PC-3 (cell line): ENCODE measurements at regions not wholly inside any gene's neighbourhood (a gene's known extent, or its start where the extent isn't known, plus 50 kb on each side); places are given as distances from the start of the nearest gene placed in this dataset.
"Not testable (repeated sequence)": the region's sequence is repeated elsewhere in the genome, so short reads cannot be mapped to it uniquely, and the experiment has no call there.

ENCODE experiments used
- ATAC-seq: fragments of 200-7000 bp; cut with Tn5 transposase; 2 replicates; pipeline ENCODE4 v1.9.1; 2020; ENCODE audit warnings: mild to moderate bottlenecking, moderate library complexity
- BruUV-seq: library from RNA; stranded (reverse); fragments of 400-500 nt; replicated peaks from 2 replicates; lab custom pipeline; 2021; lab: Mats Ljungman, UMichigan
- CTCF ChIA-PET: fragments of 300-600 bp; sonication (Branson Sonifier 250); formaldehyde crosslinking; loops from one replicate; lab custom pipeline; 2022; ENCODE audit warnings: antibody characterized with exemption; lab: Charles Lee
- POLR2A ChIA-PET: fragments of 300-600 bp; sonication (Branson Sonifier 250); formaldehyde crosslinking; loops from one replicate; lab custom pipeline; 2022; ENCODE audit warnings: antibody characterized with exemption; ENCODE audit not compliant: unreplicated experiment; lab: Charles Lee
- DNase-seq: peaks from one replicate; pipeline ENCODE4 v3.0.0-alpha.2; 2015
- H2AFZ ChIP-seq: fragments of 300-600 bp; sonication (generic); 2 replicates; pipeline ENCODE4 v1.6.0; 2016; ENCODE audit warnings: antibody characterized with exemption, low read length
- H3F3A ChIP-seq: fragments of 300-600 bp; sonication (generic); one replicate; pipeline ENCODE4 v1.6.0; 2017; ENCODE audit warnings: antibody characterized with exemption, low read length, control low read depth, mild to moderate bottlenecking; ENCODE audit not compliant: unreplicated experiment
- H3K27ac ChIP-seq: fragments of 300-600 bp; sonication (generic); 2 replicates; pipeline ENCODE4 v1.5.1; 2016; ENCODE audit warnings: mild to moderate bottlenecking, low read length
- H3K27me3 ChIP-seq: fragments of 300-600 bp; sonication (generic); 2 replicates; pipeline ENCODE4 v1.6.1; 2016; ENCODE audit warnings: low read length, mixed read lengths
- H3K36me3 ChIP-seq: fragments of 300-600 bp; sonication (generic); 2 replicates; pipeline ENCODE4 v1.6.1; 2016; ENCODE audit warnings: low read depth, mixed run types, low read length, mixed read lengths
- H3K4me1 ChIP-seq: fragments of 300-600 bp; sonication (generic); 2 replicates; pipeline ENCODE4 v1.5.1; 2016; ENCODE audit warnings: low read length; ENCODE audit not compliant: insufficient read depth
- H3K4me2 ChIP-seq: fragments of 300-600 bp; sonication (generic); 2 replicates; pipeline ENCODE4 v1.6.0; 2016; ENCODE audit warnings: low read length
- H3K4me3 ChIP-seq: fragments of 300-600 bp; sonication (generic); 2 replicates; pipeline ENCODE4 v1.5.1; 2016; ENCODE audit warnings: mild to moderate bottlenecking, low read length, mixed read lengths
- H3K79me2 ChIP-seq: fragments of 300-600 bp; sonication (generic); 2 replicates; pipeline ENCODE4 v1.6.1; 2017; ENCODE audit warnings: low read length, mixed read lengths
- H3K9ac ChIP-seq: fragments of 300-600 bp; sonication (generic); 2 replicates; pipeline ENCODE4 v1.6.0; 2016; ENCODE audit warnings: mild to moderate bottlenecking, low read length
- H3K9me2 ChIP-seq: fragments of 300-600 bp; sonication (generic); replicated peaks from 2 replicates; pipeline ENCODE4 v1.6.1; 2016; ENCODE audit warnings: mixed run types, low read length, mixed read lengths
- H3K9me3 ChIP-seq: fragments of 300-600 bp; sonication (generic); 2 replicates; pipeline ENCODE4 v1.6.1; 2016; ENCODE audit warnings: low read length, mixed read lengths
- H4K20me1 ChIP-seq: fragments of 300-600 bp; sonication (generic); 2 replicates; pipeline ENCODE4 v1.6.1; 2016; ENCODE audit warnings: low read length, mixed read lengths
- intact Hi-C: fragments of 100-400 bp; cut with micrococcal nuclease; formaldehyde crosslinking; loops from 2 replicates; pipeline ENCODE4 v1.9.0; 2023
- TF ChIP-seq, protein P1 (sequence below): fragments of 300-600 bp; sonication (generic); conservative IDR thresholded peaks from 2 replicates; pipeline ENCODE4 v1.5.1; 2017; ENCODE audit warnings: antibody characterized with exemption, low read depth, mild to moderate bottlenecking, low read length

DNA sequence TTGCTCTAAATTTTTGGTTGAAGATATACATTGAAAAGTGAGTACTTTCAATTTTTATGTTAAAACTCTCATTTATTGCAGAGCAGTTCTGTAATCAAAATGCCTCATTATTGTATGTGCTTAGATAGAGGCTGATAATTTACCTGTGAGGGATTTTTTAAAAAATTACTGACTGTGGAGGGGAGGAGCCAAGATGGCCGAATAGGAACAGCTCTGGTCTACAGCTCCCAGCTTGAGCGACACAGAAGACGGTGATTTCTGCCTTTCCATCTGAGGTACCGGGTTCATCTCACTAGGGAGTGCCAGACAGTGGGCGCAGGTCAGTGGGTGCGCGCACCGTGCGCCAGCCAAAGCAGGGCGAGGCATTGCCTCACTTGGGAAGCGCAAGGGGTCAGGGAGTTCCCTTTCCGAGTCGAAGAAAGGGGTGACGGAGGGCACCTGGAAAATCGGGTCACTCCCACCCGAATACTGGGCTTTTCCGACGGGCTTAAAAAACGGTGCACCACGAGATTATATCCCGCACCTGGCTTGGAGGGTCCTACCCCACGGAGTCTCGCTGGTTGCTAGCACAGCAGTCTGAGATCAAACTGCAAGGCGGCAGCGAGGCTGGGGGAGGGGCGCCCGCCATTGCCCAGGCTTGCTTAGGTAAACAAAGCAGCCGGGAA, 89.4 kb downstream of the DDX11 start:
- POLR2A ChIA-PET, H4K20me1 ChIP-seq, H3K9me3 ChIP-seq, DNase-seq, BruUV-seq, H3K36me3 ChIP-seq, CTCF ChIA-PET, H3K4me1 ChIP-seq, H3K79me2 ChIP-seq, intact Hi-C loops, ATAC-seq, H3K9ac ChIP-seq, H2AFZ ChIP-seq, H3K27ac ChIP-seq, H3K4me2 ChIP-seq, H3K4me3 ChIP-seq, H3F3A ChIP-seq, H3K9me2 ChIP-seq: not testable (repeated sequence)
- H3K27me3 ChIP-seq, result peaks cover 12% of the 10 kb centered on the region

DNA sequence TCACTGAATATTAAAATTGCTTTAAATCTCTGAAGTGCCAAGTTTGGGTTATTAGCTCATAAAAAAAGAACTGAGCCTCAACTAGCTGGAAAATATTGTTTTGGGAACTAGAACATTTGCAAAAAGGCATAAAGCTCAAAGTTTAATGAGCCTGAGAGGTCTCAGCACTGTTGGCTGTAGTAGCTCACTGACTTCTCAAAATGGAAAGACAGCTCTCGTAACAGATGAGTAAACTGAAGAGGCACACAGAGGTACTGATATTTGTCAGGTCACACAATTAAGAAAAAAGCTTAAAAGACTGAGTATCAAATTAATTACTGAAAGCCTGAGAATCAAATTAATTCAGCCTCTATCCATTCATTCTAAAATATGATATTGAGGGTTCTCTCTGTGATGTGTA, 100.6 kb downstream of the DDX11 start:
- CTCF ChIA-PET, H2AFZ ChIP-seq, intact Hi-C loops, H3K27ac ChIP-seq, H3K9me3 ChIP-seq, H3F3A ChIP-seq, BruUV-seq, H3K9ac ChIP-seq, H3K36me3 ChIP-seq, ATAC-seq, H3K4me2 ChIP-seq, DNase-seq, POLR2A ChIA-PET, H3K9me2 ChIP-seq, H3K79me2 ChIP-seq, H3K4me1 ChIP-seq, H3K4me3 ChIP-seq, H4K20me1 ChIP-seq: not testable (repeated sequence)
- H3K27me3 ChIP-seq, result peaks cover 34% of the 10 kb centered on the region

DNA sequence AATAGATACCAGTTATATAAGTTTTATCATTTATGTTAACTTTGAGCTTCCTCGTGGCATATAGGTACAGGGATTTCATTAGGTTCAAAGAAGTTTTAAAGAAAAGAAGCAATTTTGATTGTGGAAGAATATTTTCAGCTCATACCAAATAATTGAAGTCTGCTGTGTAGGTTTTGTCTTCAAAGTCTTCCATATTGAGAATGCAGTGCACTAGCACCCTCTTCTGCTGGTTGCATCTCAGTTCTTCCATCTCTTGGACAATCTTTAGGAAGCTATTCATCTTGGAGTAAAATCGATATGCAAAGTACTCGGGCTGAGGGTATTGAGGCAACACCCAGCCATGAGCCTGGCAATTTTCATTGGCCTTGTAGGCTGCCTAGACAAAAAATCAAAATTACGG, 103.9 kb downstream of the DDX11 start:
- TF ChIP-seq, protein P1, sequence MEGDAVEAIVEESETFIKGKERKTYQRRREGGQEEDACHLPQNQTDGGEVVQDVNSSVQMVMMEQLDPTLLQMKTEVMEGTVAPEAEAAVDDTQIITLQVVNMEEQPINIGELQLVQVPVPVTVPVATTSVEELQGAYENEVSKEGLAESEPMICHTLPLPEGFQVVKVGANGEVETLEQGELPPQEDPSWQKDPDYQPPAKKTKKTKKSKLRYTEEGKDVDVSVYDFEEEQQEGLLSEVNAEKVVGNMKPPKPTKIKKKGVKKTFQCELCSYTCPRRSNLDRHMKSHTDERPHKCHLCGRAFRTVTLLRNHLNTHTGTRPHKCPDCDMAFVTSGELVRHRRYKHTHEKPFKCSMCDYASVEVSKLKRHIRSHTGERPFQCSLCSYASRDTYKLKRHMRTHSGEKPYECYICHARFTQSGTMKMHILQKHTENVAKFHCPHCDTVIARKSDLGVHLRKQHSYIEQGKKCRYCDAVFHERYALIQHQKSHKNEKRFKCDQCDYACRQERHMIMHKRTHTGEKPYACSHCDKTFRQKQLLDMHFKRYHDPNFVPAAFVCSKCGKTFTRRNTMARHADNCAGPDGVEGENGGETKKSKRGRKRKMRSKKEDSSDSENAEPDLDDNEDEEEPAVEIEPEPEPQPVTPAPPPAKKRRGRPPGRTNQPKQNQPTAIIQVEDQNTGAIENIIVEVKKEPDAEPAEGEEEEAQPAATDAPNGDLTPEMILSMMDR, result peak; percentile 18; the same call in 1 of the 2 replicates
- DNase-seq, BruUV-seq, H3K4me1 ChIP-seq, CTCF ChIA-PET, POLR2A ChIA-PET, H3F3A ChIP-seq, H3K27ac ChIP-seq, H3K79me2 ChIP-seq, H3K36me3 ChIP-seq, H3K9me3 ChIP-seq, H3K9ac ChIP-seq, H4K20me1 ChIP-seq, H3K4me2 ChIP-seq, H3K4me3 ChIP-seq, H2AFZ ChIP-seq, intact Hi-C loops, H3K9me2 ChIP-seq: not testable (repeated sequence)
- peak; percentile 63 for ATAC-seq
- H3K27me3 ChIP-seq, result peaks cover 33% of the 10 kb centered on the region

DNA sequence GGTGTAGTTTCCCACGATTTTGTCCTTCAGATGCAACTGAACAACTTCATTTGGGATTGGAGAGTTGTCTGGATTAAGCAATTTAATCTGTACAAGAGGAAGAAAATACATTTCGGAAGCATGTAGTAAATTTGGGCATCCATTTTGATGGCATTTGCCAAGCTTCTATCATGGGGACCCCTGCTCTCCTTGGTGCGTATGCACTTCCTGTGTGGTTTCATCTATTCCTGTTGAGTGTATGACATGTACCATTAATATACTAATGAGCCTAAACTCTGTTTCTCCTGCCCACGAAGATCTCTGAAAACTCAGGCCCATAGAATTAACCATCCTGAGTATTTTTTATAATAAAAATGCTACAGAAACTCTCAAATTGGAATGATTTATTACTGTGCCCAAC, 105.2 kb downstream of the DDX11 start:
- H3K27ac ChIP-seq, ATAC-seq, intact Hi-C loops: not testable (repeated sequence)

DNA sequence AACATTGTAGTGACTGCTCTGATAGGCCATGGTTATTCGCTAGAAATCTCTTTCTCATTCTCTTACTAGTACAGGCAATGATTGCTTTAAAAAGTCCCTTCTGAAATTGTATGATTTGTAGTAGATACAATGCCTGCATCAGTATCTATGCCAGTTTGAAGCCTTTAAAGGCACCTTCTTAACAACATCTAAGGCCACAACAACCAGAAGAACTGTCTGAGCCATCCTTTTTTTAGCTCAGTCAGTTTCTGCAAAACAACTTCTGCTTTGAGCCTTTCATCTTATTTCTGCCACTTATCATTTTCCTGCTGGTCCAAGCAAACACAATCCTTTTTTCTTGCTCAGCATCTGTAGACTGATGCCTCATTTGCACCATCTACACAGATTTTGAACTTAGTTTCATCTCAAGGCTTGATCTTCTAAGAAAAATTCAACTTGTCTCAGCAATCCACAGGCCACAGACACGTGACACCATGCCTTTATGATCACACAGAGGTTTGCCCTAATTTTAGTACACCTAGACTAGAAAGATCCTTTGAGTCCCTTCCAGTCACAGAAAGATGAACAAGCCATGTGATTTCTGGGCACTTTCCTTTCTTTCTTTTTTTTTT, 106.1 kb downstream of the DDX11 start:
- intact Hi-C loops, H3K9me2 ChIP-seq, H3K27ac ChIP-seq, H3K79me2 ChIP-seq, H3F3A ChIP-seq, H3K9ac ChIP-seq, H4K20me1 ChIP-seq, H3K4me1 ChIP-seq, H3K4me2 ChIP-seq, H3K4me3 ChIP-seq, DNase-seq, H2AFZ ChIP-seq, POLR2A ChIA-PET, ATAC-seq, CTCF ChIA-PET, H3K36me3 ChIP-seq, H3K9me3 ChIP-seq, BruUV-seq: not testable (repeated sequence)
- peaks cover 28% of the 10 kb centered on the region for H3K27me3 ChIP-seq

More for the DNA sequence above, 105.2 kb downstream of the DDX11 start:
- DNase-seq, H3K4me1 ChIP-seq, H2AFZ ChIP-seq, H3K79me2 ChIP-seq, H3K9me3 ChIP-seq, H3K9me2 ChIP-seq, POLR2A ChIA-PET, H3F3A ChIP-seq, H3K36me3 ChIP-seq, CTCF ChIA-PET, BruUV-seq, H4K20me1 ChIP-seq, H3K4me3 ChIP-seq, H3K4me2 ChIP-seq, H3K9ac ChIP-seq: not testable (repeated sequence)
- peaks cover 30% of the 10 kb centered on the region for H3K27me3 ChIP-seq

DNA sequence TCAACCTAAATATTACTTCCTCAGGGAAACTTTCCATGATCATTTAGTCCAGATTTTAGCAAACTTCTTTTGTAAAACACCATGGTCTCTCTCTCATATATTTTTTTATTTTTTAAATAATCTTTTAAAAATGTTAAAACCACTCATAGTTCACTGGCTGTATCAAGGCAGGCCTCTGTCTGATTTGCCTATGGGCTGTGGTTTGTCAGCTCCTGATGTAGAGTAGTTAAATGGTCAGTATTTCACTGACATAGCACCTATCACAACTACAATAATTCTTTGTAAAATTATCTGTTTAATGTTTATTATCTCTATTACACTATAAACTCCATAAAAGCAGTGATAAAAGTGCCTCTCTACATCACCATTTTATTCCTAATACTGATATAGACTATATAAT, 108.9 kb downstream of the DDX11 start:
- ATAC-seq, H3K27ac ChIP-seq, POLR2A ChIA-PET, H3F3A ChIP-seq, CTCF ChIA-PET, H3K4me1 ChIP-seq, H3K4me3 ChIP-seq, H3K4me2 ChIP-seq, intact Hi-C loops, H3K9me2 ChIP-seq, H3K9ac ChIP-seq, H3K79me2 ChIP-seq, H4K20me1 ChIP-seq, H3K36me3 ChIP-seq, H3K9me3 ChIP-seq, DNase-seq, BruUV-seq, H2AFZ ChIP-seq: not testable (repeated sequence)
- peaks cover 18% of the 10 kb centered on the region for H3K27me3 ChIP-seq
